Gastroesophageal sphincter (tissue), 3 donors: ENCODE measurements at regions not wholly inside any gene's neighbourhood (a gene's known extent, or its start where the extent isn't known, plus 50 kb on each side); places are given as distances from the start of the nearest gene placed in this dataset.

Source experiments
- EP300 ChIP-seq: sonication (generic); formaldehyde crosslinking; IDR thresholded peaks from one replicate; pipeline ENCODE4 v1.6.1; 2017; ENCODE audit warnings: antibody characterized with exemption, mild to moderate bottlenecking
- POLR2A ChIP-seq, 2 donors: fragments of 450-650 bp; IDR thresholded peaks; one replicate each; pipeline ENCODE4 v1.6.1; 2017; ENCODE audit warnings: antibody characterized with exemption in 2 of 2, mild to moderate bottlenecking in 2 of 2, moderate library complexity in 1 of 2
- TF ChIP-seq, protein P1 (sequence below), 4 experiments: fragments of 200-600 bp in 2 of 4; fragments of 450-650 bp in 2 of 4; sonication (generic) in 1 of 4; IDR thresholded peaks; one replicate each; pipeline ENCODE4 v1.5.1; 2017 to 2019; ENCODE audit warnings: antibody characterized with exemption in 4 of 4, mild to moderate bottlenecking in 2 of 4, moderate library complexity in 2 of 4

DNA sequence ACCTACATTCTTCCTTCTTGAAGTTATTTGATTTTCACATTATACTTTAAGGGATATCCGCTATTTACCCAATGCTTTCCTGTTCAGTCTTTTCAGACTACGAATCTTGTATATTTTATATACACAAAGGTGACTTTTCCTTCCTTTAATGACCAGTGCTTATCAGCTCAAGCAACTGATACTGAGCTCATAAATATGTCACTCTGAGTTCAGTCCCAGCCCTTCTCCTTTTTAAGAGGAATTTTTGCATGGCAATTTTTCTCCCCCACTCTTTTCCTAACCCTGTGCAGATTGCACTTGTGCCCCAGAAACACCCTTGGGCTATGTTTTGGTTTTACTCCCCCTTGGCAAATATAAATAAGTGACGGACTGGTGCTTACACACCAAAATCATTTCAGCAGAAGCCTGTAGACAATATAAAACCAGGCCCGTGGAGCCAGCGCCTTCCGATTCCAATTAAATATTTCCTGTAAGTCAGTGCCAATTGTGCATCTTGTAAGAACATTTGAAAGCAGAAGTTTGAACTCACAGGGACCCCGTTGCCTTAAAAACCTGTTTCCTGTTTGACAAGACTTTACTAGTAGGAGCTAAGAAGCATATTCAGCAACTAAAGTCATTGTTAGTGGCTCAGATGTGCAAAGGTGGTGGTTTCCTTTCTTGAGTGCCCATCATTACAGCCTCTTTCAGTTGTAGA lies 66.3 kb upstream of the GATA6 start:
- TF ChIP-seq, protein P1, sequence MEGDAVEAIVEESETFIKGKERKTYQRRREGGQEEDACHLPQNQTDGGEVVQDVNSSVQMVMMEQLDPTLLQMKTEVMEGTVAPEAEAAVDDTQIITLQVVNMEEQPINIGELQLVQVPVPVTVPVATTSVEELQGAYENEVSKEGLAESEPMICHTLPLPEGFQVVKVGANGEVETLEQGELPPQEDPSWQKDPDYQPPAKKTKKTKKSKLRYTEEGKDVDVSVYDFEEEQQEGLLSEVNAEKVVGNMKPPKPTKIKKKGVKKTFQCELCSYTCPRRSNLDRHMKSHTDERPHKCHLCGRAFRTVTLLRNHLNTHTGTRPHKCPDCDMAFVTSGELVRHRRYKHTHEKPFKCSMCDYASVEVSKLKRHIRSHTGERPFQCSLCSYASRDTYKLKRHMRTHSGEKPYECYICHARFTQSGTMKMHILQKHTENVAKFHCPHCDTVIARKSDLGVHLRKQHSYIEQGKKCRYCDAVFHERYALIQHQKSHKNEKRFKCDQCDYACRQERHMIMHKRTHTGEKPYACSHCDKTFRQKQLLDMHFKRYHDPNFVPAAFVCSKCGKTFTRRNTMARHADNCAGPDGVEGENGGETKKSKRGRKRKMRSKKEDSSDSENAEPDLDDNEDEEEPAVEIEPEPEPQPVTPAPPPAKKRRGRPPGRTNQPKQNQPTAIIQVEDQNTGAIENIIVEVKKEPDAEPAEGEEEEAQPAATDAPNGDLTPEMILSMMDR (IDR thresholded peaks at IDR 0.05) = no peak
- TF ChIP-seq POLR2A (IDR thresholded peaks at IDR 0.05) (no peak), EP300 (no peak)
